ENCODE measurements at regions not wholly inside any gene's neighbourhood (a gene's known extent, or its start where the extent isn't known, plus 50 kb on each side); places are given as distances from the start of the nearest gene placed in this dataset.

DNA sequence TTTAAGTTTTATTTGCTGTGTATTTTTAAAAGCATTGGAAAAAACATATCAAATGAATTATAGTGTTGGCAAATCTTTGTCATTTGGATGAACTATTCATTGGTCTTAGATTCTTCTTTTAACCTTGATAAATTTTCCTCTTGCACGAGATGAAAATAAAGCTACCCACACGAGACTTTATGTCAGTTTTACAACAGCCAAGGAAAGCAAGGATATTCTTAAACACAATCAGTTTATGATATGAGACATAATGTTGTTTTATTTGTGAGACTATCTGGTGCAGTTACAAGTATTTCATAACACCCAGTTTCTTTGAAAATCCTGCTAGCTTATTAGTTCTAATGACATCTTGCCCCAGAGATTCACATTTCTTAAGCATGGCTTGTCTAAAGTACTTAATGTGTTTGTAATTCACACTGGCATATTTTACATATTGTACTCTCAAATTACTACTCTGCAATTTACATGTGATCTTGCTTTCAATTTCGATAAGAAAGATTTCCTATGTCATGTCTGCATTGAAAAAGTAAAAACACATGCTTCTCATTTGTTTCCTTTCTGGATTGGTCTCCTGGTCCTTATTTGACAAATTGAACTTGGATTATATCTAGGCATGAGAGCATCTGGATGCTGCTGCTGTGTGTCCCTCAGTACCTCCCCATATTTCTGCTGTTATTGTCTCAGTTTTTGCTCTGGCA is 955.5 kb upstream of the PCDH9 start:
- CTCF ChIA-PET = no interaction called here
- TF ChIP-seq, protein P1, sequence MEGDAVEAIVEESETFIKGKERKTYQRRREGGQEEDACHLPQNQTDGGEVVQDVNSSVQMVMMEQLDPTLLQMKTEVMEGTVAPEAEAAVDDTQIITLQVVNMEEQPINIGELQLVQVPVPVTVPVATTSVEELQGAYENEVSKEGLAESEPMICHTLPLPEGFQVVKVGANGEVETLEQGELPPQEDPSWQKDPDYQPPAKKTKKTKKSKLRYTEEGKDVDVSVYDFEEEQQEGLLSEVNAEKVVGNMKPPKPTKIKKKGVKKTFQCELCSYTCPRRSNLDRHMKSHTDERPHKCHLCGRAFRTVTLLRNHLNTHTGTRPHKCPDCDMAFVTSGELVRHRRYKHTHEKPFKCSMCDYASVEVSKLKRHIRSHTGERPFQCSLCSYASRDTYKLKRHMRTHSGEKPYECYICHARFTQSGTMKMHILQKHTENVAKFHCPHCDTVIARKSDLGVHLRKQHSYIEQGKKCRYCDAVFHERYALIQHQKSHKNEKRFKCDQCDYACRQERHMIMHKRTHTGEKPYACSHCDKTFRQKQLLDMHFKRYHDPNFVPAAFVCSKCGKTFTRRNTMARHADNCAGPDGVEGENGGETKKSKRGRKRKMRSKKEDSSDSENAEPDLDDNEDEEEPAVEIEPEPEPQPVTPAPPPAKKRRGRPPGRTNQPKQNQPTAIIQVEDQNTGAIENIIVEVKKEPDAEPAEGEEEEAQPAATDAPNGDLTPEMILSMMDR (IDR thresholded peaks at IDR 0.05; ENCODE audit: insufficient read depth, low read depth, low read length) = no peak
- POLR2A ChIA-PET = no interaction called here
- DNase-seq (ENCODE audit: low read depth) = no peak
- Histone ChIP-seq H3K36me3 (ENCODE audit: control insufficient read depth, insufficient read depth, low read length) (no peaks in the 10 kb centered on the region), H3K4me3 (ENCODE audit: low read depth, low read length) (no peak overlapping the region), H3K27me3 (ENCODE audit: control insufficient read depth, insufficient read depth, low read length) (no peaks in the 10 kb centered on the region)

DNA sequence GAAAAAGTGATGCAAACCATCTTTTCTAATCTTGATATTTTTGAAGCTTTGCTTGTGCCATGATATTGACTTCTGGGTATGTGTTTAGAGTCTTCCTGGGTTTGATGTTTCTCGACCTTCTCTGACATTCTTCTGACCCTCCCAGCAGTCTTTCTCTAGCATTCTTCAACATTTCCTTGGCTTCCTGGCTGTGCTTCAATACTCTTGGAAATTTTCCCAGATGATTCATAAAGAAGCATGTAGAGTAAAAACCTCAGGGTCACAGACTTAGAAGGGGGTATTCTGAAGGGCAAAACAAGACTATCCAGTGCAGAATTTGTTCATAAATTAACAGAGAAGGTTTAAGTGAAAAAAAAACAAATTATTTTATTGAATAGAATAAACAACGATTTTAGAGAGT is 946.3 kb upstream of the PCDH9 start:
- no peaks in the 10 kb centered on the region for H3K36me3 ChIP-seq (ENCODE audit: control insufficient read depth, insufficient read depth, low read length)
- POLR2A ChIA-PET = no interaction called here
- CTCF ChIA-PET = no interaction called here
- H3K27me3 ChIP-seq (ENCODE audit: control insufficient read depth, insufficient read depth, low read length) = no peaks in the 10 kb centered on the region
- H3K4me3 ChIP-seq (ENCODE audit: low read depth, low read length) = no peak overlapping the region
- DNase-seq (ENCODE audit: low read depth) = no peak
- TF ChIP-seq, protein P1 (IDR thresholded peaks at IDR 0.05; ENCODE audit: insufficient read depth, low read depth, low read length) = no peak

DNA sequence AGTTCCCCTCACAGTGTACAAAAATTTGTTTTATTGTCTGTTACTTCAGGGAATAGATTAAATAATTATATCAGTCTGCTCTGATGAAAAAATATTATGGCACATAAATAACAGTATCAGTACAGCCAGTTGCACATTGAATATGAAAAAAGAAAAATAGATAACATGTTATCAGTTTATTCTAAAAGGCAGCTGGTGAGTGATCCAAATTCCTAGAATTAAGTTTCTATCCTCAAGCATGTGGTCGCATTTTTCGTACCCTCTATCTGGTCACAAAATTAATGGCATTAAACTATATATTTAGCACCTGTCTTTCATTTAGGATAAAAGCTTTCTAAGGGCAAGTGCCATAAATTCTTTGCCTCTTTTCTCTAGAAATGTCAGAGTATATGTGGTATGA is 944.8 kb upstream of the PCDH9 start:
- H3K27me3 ChIP-seq (ENCODE audit: control insufficient read depth, insufficient read depth, low read length) = no peaks in the 10 kb centered on the region
- H3K4me3 ChIP-seq (ENCODE audit: low read depth, low read length) = no peak overlapping the region
- H3K36me3 ChIP-seq (ENCODE audit: control insufficient read depth, insufficient read depth, low read length) = no peaks in the 10 kb centered on the region
- POLR2A ChIA-PET = no interaction called here
- CTCF ChIA-PET = interaction anchor here (1.3 kb wide), 1 partner anchor 9 kb away, joined by 4 read pairs; no protein-coding TSS in a partner anchor
- no peak for DNase-seq (ENCODE audit: low read depth)
- TF ChIP-seq, protein P1 (IDR thresholded peaks at IDR 0.05; ENCODE audit: insufficient read depth, low read depth, low read length) = no peak

DNA sequence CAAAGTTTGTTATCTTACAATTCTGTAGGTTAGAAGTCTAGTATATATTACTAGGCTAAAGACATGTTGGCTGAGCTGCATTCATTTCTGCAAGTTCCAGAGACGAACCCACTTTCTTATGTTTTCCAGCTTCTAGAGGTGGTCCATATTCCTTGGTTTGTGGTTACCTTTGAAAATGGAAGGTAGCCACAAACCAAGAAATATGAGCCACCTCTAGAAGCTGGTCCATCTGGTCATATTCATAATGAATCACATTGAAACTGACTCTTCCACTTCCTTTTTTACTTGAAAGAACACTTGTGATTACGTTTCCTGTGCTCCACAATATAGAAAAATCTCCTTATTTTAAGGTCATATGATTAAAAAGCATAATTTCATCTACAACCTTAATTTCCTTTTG is 943.0 kb upstream of the PCDH9 start:
- Histone ChIP-seq H3K4me3 (ENCODE audit: low read depth, low read length) (no peak overlapping the region), H3K27me3 (ENCODE audit: control insufficient read depth, insufficient read depth, low read length) (no peaks in the 10 kb centered on the region), H3K36me3 (ENCODE audit: control insufficient read depth, insufficient read depth, low read length) (no peaks in the 10 kb centered on the region)
- no peak for DNase-seq (ENCODE audit: low read depth)
- CTCF ChIA-PET = no interaction called here
- TF ChIP-seq, protein P1 (IDR thresholded peaks at IDR 0.05; ENCODE audit: insufficient read depth, low read depth, low read length) = no peak
- POLR2A ChIA-PET = no interaction called here

DNA sequence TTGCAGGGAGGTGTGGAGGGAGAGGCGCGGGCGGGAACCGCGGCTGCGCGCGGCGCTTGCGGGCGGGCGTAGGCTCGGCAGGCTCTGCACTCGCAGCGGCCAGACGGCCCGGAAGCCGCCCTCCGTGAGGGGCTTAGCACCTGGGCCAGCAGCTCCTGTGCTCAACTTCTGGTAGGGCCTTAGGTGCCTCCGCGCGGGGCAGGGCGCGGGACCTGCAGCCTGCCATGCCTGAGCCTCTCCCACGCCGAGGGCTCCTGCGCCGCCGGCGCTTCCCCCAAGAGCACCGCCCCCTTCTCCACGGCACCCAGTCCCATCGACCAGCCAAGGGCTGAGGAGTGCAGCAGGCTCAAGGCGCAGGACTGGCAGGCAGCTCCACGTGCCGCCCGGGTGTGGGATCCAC is 940.8 kb upstream of the PCDH9 start:
- Histone ChIP-seq H3K27me3 (ENCODE audit: control insufficient read depth, insufficient read depth, low read length) (no peaks in the 10 kb centered on the region), H3K36me3 (ENCODE audit: control insufficient read depth, insufficient read depth, low read length) (no peaks in the 10 kb centered on the region), H3K4me3 (ENCODE audit: low read depth, low read length) (no peak overlapping the region)
- TF ChIP-seq, protein P1 (IDR thresholded peaks at IDR 0.05; ENCODE audit: insufficient read depth, low read depth, low read length) = no peak
- ChIA-PET POLR2A (no interaction called here), CTCF (no interaction called here)
- DNase-seq (ENCODE audit: low read depth) = no peak

Measured in BJ (cell line).